B cell (primary cell): ENCODE measurements at regions not wholly inside any gene's neighbourhood (a gene's known extent, or its start where the extent isn't known, plus 50 kb on each side); places are given as distances from the start of the nearest gene placed in this dataset.

Experiments used
- ATAC-seq: fragments of 200-7000 bp; cut with Tn5 transposase; one replicate; pipeline ENCODE4 v1.10.0; 2021; ENCODE audit warnings: low read depth, mild to moderate bottlenecking, moderate number of reproducible peaks, moderate library complexity
- CTCF ChIA-PET: fragments of 350-600 bp; sonication (Branson Sonifier 250); formaldehyde crosslinking; loops from one replicate; lab custom pipeline; 2021; ENCODE audit warnings: antibody characterized with exemption, inconsistent platforms; lab: Charles Lee
- POLR2A ChIA-PET: fragments of 350-600 bp; sonication (Branson Sonifier 250); formaldehyde crosslinking; loops from one replicate; lab custom pipeline; 2021; ENCODE audit warnings: antibody characterized with exemption; lab: Charles Lee
- DNase-seq: peaks from one replicate; pipeline ENCODE4 v3.0.0; 2013
- H2AFZ ChIP-seq: 2 replicates; pipeline ENCODE4 v1.6.1; 2012; ENCODE audit warnings: mild to moderate bottlenecking, low read depth, low read length; ENCODE audit not compliant: insufficient read depth, poor library complexity, severe bottlenecking
- H3K27ac ChIP-seq, 2 donors: 1 replicate in 1 of 2; 2 replicates in 1 of 2; pipeline ENCODE4 v1.5.1; 2012 to 2013; ENCODE audit warnings: low read length in 2 of 2, mild to moderate bottlenecking in 2 of 2, moderate library complexity in 1 of 2
- H3K27me3 ChIP-seq, 4 experiments: fragments of 200-600 bp in 1 of 4; sonication (generic) in 1 of 4; replicated peaks in 1 of 4; 1 replicate in 2 of 4; 2 replicates in 2 of 4; pipeline versions ENCODE4 v1.6.1 to v1.7.0; 2013 to 2016; ENCODE audit warnings: low read length in 3 of 4, mild to moderate bottlenecking in 2 of 4, mixed read lengths in 1 of 4, moderate library complexity in 1 of 4; ENCODE audit not compliant: insufficient read depth in 4 of 4, control insufficient read depth in 3 of 4; ENCODE audit errors: control extremely low read depth in 1 of 4
- H3K36me3 ChIP-seq, 2 experiments: replicated peaks in 1 of 2; 1 replicate in 1 of 2; 2 replicates in 1 of 2; pipeline versions ENCODE4 v1.6.1 to v1.7.1; 2013; ENCODE audit warnings: low read length in 1 of 2; ENCODE audit not compliant: insufficient read depth in 2 of 2, control insufficient read depth in 1 of 2; ENCODE audit errors: control extremely low read depth in 1 of 2, extremely low read depth in 1 of 2
- H3K4me1 ChIP-seq, 2 donors: fragments of 200-600 bp in 1 of 2; sonication (generic) in 1 of 2; 1 replicate in 1 of 2; 2 replicates in 1 of 2; pipeline versions ENCODE4 v1.5.1 to v1.6.1; 2013 to 2017; ENCODE audit warnings: low read length in 2 of 2; ENCODE audit not compliant: control insufficient read depth in 2 of 2, insufficient read depth in 2 of 2
- H3K4me2 ChIP-seq: replicated peaks from 2 replicates; pipeline ENCODE3; 2012; ENCODE audit warnings: mild to moderate bottlenecking, low read depth, low read length; ENCODE audit not compliant: poor library complexity, severe bottlenecking
- H3K4me3 ChIP-seq, 5 experiments: fragments of 200-600 bp in 1 of 5; sonication (generic) in 1 of 5; 1 replicate in 3 of 5; 2 replicates in 2 of 5; pipeline versions ENCODE4 v1.5.1 to v1.7.0; 2011 to 2016; ENCODE audit warnings: low read length in 4 of 5, mild to moderate bottlenecking in 4 of 5, low read depth in 2 of 5, control low read depth in 1 of 5, moderate library complexity in 1 of 5; ENCODE audit not compliant: insufficient read depth in 1 of 5; ENCODE audit errors: control extremely low read depth in 1 of 5, extremely low read depth in 1 of 5
- H3K79me2 ChIP-seq: fragments of 200-600 bp; sonication (generic); one replicate; pipeline ENCODE4 v1.6.0; 2016; ENCODE audit warnings: low read length; ENCODE audit not compliant: control insufficient read depth, insufficient read depth
- H3K9ac ChIP-seq: fragments of 200-600 bp; sonication (generic); 2 replicates; pipeline ENCODE4 v1.6.1; 2017; ENCODE audit warnings: mild to moderate bottlenecking, low read length, moderate library complexity
- H3K9me3 ChIP-seq, 3 donors: one replicate each; pipeline versions ENCODE4 v1.6.1 to v1.7.1; 2013; ENCODE audit warnings: low read length in 2 of 3; ENCODE audit not compliant: control insufficient read depth in 2 of 3, insufficient read depth in 1 of 3; ENCODE audit errors: control extremely low read depth in 1 of 3
- H4K20me1 ChIP-seq: 2 replicates; pipeline ENCODE4 v1.6.0; 2012; ENCODE audit warnings: mild to moderate bottlenecking, low read length; ENCODE audit not compliant: insufficient read depth, control insufficient read depth, poor library complexity, severe bottlenecking
- H3K27ac Mint-ChIP-seq: one replicate; pipeline ENCODE4 v1.8.0; 2021; ENCODE audit warnings: mixed read lengths
- H3K27me3 Mint-ChIP-seq: one replicate; pipeline ENCODE4 v1.8.0; 2021; ENCODE audit warnings: mixed read lengths
- H3K4me1 Mint-ChIP-seq: one replicate; pipeline ENCODE4 v1.8.0; 2021; ENCODE audit warnings: mixed read lengths
- H3K4me3 Mint-ChIP-seq: one replicate; pipeline ENCODE4 v1.8.0; 2021; ENCODE audit warnings: mixed read lengths
- H3K9me3 Mint-ChIP-seq: one replicate; pipeline ENCODE4 v1.8.0; 2022; ENCODE audit warnings: mixed read lengths; ENCODE audit not compliant: insufficient read depth
- EZH2 ChIP-seq: IDR thresholded peaks from 2 replicates; pipeline ENCODE4 v1.6.1; 2012; ENCODE audit warnings: borderline replicate concordance, low read depth, mild to moderate bottlenecking, moderate library complexity, low read length; ENCODE audit not compliant: insufficient read depth, poor library complexity, severe bottlenecking
- WGBS: methylation state at CpG from one replicate; pipeline ENCODE4 v1.1.5; 2013; ENCODE audit warnings: missing lambda C conversion rate; ENCODE audit not compliant: insufficient coverage; 5-methylcytosine and 5-hydroxymethylcytosine counted together
- intact Hi-C: fragments of 100-400 bp; cut with micrococcal nuclease; formaldehyde crosslinking; loops from one replicate; pipeline ENCODE4 v1.10.0; 2022
- TF ChIP-seq, protein P1 (sequence below): fragments of 200-600 bp; IDR thresholded peaks from one replicate; pipeline ENCODE4 v1.8.0; 2022; ENCODE audit warnings: antibody characterized with exemption, mild to moderate bottlenecking

GRCh38 chr3:117657278-117657677, 947.7 kb downstream of the TUSC7 start:
- H3K36me3 ChIP-seq: no peaks in the 10 kb centered on the region
- no peak overlapping the region for H3K27ac ChIP-seq
- DNase-seq (no peak), ATAC-seq (no peak)
- no peak overlapping the region for H2AFZ ChIP-seq
- no peak overlapping the region for H3K4me3 Mint-ChIP-seq
- H3K9me3 Mint-ChIP-seq: no peaks in the 10 kb centered on the region
- H3K9ac ChIP-seq: no peak overlapping the region
- ChIA-PET POLR2A (no interaction called here), CTCF (no interaction called here)
- H3K27ac Mint-ChIP-seq: no peak overlapping the region
- no peak overlapping the region for H3K4me2 ChIP-seq
- 83% methylated on average over 2 of the region's 6 CpGs for WGBS
- no peaks in the 10 kb centered on the region for H4K20me1 ChIP-seq
- no peaks in the 10 kb centered on the region for H3K4me1 Mint-ChIP-seq
- intact Hi-C loops: no loop called here
- H3K4me1 ChIP-seq: no peaks in the 10 kb centered on the region
- H3K9me3 ChIP-seq: no peaks in the 10 kb centered on the region
- TF ChIP-seq EZH2: no peak
- TF ChIP-seq, protein P1, sequence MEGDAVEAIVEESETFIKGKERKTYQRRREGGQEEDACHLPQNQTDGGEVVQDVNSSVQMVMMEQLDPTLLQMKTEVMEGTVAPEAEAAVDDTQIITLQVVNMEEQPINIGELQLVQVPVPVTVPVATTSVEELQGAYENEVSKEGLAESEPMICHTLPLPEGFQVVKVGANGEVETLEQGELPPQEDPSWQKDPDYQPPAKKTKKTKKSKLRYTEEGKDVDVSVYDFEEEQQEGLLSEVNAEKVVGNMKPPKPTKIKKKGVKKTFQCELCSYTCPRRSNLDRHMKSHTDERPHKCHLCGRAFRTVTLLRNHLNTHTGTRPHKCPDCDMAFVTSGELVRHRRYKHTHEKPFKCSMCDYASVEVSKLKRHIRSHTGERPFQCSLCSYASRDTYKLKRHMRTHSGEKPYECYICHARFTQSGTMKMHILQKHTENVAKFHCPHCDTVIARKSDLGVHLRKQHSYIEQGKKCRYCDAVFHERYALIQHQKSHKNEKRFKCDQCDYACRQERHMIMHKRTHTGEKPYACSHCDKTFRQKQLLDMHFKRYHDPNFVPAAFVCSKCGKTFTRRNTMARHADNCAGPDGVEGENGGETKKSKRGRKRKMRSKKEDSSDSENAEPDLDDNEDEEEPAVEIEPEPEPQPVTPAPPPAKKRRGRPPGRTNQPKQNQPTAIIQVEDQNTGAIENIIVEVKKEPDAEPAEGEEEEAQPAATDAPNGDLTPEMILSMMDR: no peak
- H3K27me3 ChIP-seq: no peaks in the 10 kb centered on the region
- no peak overlapping the region for H3K4me3 ChIP-seq
- H3K27me3 Mint-ChIP-seq: no peaks in the 10 kb centered on the region
- H3K79me2 ChIP-seq: no peaks in the 10 kb centered on the region

- Mint-ChIP-seq H3K9me3 (no peaks in the 10 kb centered on the region), H3K27me3 (no peaks in the 10 kb centered on the region), H3K4me1 (no peaks in the 10 kb centered on the region), H3K4me3 (no peak overlapping the region), H3K27ac (no peak overlapping the region)
- POLR2A ChIA-PET: no interaction called here
- no peak for ATAC-seq
- Histone ChIP-seq H4K20me1 (no peaks in the 10 kb centered on the region), H3K79me2 (no peaks in the 10 kb centered on the region), H2AFZ (no peak overlapping the region), H3K27me3 (no peaks in the 10 kb centered on the region), H3K4me1 (no peaks in the 10 kb centered on the region), H3K4me3 (no peak overlapping the region), H3K36me3 (no peaks in the 10 kb centered on the region), H3K27ac (no peak overlapping the region), H3K9me3 (no peaks in the 10 kb centered on the region), H3K9ac (no peak overlapping the region), H3K4me2 (no peak overlapping the region)
- TF ChIP-seq, protein P1: no peak
- TF ChIP-seq EZH2: no peak
- DNase-seq: no peak
- 80% methylated on average over 1 of the region's 2 CpGs for WGBS
- CTCF ChIA-PET: no interaction called here
- intact Hi-C loops: no loop called here
Measured at GRCh38 chr3:117660941-117661817, 951.6 kb downstream of the TUSC7 start.
